ENCODE measurements at regions not wholly inside any gene's neighbourhood (a gene's known extent, or its start where the extent isn't known, plus 50 kb on each side); places are given as distances from the start of the nearest gene placed in this dataset.

GRCh38 chr4:173642509-173642908, 112.5 kb upstream of the HAND2 start:
- TF ChIP-seq EZH2phosphoT487 (IDR thresholded peaks at IDR 0.05; ENCODE audit: borderline replicate concordance, low read length) (no peak), CTCF (conservative IDR thresholded peaks at IDR 0.05; ENCODE audit: low read depth, low read length) (no peak)

Measured in PC-3 (cell line).